ENCODE measurements at regions not wholly inside any gene's neighbourhood (a gene's known extent, or its start where the extent isn't known, plus 50 kb on each side); places are given as distances from the start of the nearest gene placed in this dataset.
A peak's percentile ranks its signal among the peaks of the same experiment; 100 is the strongest.
"Not testable (repeated sequence)": the region's sequence is repeated elsewhere in the genome, so short reads cannot be mapped to it uniquely, and the experiment has no call there.

DNA sequence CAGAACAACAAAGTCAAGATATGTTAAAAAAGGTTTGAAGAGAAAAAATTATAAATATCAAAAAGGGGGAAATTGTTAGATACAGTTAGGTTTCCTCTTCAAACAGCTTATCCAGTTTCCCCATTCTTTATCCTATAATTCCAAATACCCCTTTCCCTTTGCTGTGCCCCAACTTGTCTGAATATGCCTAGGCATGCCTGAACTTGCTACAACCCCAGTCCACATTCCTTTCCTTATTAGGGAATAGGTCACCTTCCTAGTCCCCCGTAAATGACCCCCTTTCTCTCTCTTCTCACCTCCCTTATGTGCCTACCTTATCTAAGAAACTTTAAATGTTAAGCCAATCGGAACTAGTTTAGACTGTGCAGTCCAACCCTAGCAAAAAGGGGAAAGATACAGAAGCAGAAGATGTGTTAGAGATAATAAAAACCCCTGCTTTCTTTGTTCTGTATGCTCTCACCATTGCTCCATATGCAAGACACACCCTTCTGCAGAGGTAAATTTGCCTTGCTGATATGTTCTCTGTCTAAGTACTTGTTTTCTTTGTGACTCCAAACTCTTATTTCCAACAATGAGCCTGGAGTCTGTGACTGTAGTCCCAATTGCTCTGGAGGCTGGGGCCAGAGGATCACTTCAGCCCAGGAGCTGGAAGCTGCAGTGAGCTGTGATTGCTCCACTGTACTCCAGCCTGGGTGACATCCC lies 810.1 kb downstream of the PLA2G4A start:
- DNase-seq (ENCODE audit: low read depth) = no peak

- DNase-seq (ENCODE audit: low read depth) = no peak
Observed at GRCh38 chr1:187641015-187641414, 812.3 kb downstream of the PLA2G4A start.

DNA sequence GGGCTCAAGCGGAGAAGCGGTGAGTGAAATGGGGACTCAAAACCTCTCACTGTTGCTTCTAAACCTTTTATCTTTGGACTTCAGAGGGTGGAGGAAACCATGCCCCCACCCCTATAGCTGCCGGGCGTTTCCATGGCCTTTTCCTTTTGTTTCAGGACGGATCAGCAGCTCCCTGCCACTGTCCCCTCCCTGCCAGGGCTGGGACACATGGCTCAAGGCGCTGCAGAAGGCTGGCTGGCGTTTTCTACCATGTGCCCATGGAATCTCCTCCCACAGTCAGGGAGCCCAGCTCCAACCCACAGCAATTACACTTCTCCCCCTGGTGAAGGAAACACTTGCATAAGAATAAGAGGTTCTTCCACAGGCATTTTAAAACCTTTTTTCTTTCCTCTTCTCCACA lies 812.7 kb downstream of the PLA2G4A start:
- DNase-seq (ENCODE audit: low read depth) = no peak

- no peak for DNase-seq (ENCODE audit: low read depth)
Observed at GRCh38 chr1:187641907-187642306, 813.2 kb downstream of the PLA2G4A start.

DNA sequence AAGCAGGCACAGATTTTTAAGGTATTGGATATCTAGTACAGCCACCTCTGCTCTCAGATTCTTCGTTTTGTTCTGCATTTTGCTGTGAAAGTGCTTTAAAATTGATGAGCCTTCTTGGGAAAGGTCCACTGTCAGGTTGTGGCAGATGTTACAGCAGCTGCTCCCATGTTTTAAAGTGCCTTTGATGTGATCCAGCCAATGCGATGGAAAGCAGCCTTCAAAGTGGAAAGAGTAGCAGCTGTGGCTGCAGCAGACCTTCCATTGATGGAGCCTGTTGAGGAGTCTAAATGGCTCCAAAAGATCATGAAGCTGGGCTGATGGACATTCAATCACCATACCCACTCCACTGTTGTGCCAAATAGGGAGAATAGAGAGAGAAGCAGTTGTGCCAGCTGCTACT lies 816.9 kb downstream of the PLA2G4A start:
- no peak for DNase-seq (ENCODE audit: low read depth)

DNA sequence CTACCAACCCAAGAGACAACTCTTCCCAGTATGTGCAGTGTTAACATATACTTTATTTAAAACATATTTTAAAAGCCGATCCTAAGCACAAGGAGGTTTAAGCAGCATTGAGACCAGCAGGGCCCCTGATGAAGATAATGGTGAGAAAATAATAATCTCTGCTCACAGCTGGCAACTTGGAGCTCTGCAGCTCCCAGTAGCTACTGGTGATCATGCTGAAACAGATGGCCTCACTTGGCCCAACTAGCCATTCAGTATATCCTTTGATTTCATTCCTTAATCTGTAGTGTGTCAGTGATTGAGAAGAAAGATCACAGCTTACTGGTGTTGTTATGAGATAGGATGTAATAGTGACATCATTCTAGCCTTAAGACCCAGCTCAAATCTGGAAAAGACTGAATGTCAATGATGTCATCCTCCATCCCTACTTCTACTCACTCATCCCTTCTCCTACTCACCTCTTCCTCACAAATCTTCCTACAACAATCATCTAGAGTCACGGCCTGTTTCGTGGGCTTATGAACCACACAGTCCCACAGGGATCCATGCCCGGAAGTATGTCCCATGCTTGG lies 817.9 kb downstream of the PLA2G4A start:
- DNase-seq (ENCODE audit: low read depth) = no peak

- DNase-seq (ENCODE audit: low read depth) = no peak
Observed at GRCh38 chr1:187648091-187648490, 819.3 kb downstream of the PLA2G4A start.

DNA sequence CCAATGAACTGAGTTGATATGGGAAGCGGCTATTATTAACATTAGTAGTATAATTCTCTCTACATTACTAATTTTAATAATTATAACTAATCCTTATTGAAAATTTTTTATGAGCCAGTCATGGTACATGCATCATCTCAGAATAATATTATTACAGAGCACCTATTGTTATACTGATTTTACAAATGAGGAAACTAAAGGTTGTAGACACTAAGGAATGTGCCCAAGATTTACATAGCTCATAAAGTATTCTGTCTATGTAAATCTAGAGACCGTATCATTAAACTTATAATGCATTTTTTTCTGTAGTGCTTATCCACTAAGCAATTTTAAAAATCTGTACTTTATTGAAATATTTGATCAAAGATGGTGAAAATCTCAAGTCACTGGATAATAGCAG lies 825.9 kb downstream of the PLA2G4A start:
- DNase-seq (ENCODE audit: low read depth) = no peak

DNA sequence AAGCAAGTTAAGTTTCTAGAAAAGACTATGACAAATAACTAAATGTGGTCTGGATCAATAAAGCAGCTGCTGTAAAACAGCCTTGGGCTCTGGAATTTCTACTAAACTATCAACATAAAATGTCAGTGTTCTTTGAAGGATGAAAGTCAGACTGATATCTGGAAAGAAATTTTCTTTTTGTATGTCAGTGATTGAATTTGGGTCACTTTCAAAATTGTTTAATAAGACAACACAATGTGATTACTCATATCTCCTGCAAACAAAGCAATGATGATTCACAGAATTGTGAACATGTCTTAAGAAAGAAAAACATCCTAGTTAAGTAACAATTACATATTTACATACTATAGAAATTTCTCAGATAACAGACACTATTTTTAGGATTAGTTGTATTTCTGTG lies 826.4 kb downstream of the PLA2G4A start:
- DNase-seq (ENCODE audit: low read depth) = no peak

DNA sequence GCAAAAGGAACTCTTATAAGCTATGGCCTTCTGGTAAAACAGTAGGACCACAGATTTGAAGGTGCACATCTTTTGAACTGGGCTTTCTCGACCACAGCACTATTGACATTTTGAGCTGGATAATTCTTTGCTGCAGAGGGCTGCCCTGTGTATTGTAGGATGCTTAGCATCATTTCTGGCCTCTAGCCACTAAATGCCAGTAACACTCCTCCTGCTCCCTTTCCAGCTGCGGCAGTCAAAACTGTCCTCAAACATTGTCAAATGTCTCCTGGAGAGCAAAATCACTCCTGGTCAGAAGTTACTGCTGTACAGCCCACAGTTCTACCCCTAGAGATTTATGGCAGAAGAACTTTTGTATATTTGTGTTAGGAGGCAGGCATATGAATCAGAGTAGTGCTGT lies 836.7 kb downstream of the PLA2G4A start:
- no peak for DNase-seq (ENCODE audit: low read depth)

GRCh38 chr1:187680823-187681222 lies 852.1 kb downstream of the PLA2G4A start:
- DNase-seq (ENCODE audit: low read depth) = no peak

DNA sequence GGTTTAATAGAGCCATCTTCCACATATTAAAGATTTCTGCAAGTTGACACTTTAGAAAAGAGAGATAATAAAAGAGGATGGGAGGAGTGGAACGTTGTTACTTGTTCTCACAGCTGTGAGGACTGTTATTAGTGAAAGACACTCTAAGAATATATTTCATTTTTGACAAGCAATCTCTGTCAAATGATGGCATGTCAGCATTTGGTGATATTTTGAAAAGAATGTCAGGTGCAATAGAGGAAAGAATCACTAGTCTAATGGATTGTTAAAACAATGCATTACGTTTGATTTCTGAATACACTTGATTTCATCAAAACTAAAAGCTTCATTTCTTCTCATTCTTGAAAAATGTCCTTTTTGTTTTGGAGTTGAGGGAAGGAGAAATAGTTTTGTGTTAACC lies 853.4 kb downstream of the PLA2G4A start:
- no peak for DNase-seq (ENCODE audit: low read depth)

DNA sequence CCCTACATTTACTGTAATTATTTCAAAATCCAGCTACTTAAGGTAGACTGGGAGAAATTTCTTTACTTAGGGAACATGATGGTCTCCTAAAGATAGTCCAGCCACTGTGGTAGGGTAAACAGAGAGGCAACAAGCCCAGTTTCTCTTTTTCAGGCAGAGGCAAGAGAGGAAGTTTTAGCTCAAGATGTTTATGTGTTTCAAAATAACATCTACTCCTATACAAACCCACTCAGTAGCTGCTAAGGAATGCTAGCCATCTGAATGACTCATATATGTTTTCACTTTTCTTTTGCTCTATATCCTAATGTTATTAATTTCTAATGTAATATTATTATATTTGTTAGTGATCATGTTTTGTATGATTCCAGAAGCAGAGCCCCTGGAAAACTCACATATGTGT lies 856.6 kb downstream of the PLA2G4A start:
- DNase-seq (ENCODE audit: low read depth) = no peak

- no peak for DNase-seq (ENCODE audit: low read depth)
Observed at GRCh38 chr1:187689129-187689528, 860.4 kb downstream of the PLA2G4A start.

DNA sequence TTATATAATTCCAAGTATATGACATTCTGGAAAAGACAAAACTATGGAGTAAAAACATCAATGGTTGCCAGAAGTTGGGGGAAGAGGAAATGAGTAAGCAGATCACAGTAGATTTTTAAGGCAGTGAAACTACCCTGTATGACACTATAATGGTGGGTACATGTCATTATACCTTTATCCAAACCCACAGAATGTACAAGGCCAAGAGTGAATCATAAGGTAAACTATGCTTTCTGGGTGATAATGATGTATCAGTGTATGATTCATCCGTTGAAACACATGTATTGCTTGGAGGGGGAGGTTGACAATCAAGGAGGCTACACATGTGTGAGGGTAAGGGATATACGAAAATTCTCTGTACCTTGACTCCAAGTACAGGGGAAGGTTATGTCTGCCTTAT lies 862.7 kb downstream of the PLA2G4A start:
- peak; percentile 0 for DNase-seq (ENCODE audit: low read depth)

DNA sequence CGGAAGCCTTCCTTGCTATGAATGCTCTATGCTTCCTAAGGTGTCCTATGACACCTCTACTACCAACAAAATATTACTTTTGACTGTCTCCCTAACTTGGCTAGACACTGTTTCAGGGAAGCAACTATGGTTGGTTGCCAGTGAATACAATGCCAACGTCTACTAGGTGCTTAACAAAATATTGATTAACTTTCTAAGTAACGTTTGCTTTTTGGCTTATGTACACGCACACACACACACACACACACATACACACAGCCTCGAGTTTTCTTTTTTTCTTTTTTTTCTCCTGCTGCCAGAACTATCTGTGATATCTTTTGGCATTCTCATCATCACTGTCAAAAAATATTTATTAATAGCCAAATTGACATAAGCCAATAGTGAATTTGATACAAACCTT lies 864.0 kb downstream of the PLA2G4A start:
- DNase-seq (ENCODE audit: low read depth) = no peak

- no peak for DNase-seq (ENCODE audit: low read depth)
Observed at GRCh38 chr1:187696073-187696472, 867.3 kb downstream of the PLA2G4A start.

DNA sequence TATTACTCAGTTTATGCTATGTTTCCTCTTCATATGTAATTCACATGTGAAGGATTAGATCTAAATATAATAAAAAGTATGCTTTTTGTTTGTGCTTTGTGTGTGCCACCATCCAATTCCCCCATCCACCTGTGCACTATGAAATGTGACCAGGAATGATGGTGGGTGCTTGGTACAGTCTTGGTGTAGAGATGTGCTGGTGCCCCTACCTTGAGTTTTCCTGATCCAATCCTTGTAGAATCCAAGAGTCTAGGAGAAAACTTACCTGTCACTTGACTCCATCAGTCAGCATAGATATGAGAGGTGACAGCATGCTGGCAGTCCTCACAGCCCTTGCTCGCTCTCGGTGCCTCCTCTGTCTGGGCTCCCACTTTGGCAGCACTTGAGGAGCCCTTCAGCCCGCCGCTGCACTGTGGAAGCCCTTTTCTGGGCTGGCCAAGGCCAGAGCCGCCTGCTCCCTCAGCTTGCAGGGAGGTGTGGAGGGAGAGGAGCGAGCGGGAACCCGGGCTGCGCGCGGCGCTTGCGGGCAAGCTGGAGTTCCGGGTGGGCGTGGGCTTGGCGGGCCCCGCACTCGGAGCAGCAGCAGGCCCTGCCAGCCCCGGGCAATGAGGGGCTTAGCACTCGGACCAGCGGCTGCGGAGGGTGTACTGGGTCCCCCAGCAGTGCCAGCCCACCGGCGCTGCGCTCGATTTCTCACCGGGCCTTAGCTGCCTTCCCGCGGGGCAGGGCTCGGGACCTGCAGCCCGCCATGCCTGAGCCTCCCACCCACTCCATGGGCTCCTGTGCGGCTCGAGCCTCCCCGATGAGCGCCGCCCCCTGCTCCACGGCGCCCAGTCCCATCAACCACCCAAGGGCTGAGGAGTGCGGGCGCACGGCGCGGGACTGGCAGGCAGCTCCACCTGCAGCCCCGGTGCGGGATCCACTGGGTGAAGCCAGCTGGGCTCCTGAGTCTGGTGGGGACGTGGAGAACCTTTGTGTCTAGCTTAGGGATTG lies 874.7 kb downstream of the PLA2G4A start:
- not testable (repeated sequence) for DNase-seq (ENCODE audit: low read depth)

DNA sequence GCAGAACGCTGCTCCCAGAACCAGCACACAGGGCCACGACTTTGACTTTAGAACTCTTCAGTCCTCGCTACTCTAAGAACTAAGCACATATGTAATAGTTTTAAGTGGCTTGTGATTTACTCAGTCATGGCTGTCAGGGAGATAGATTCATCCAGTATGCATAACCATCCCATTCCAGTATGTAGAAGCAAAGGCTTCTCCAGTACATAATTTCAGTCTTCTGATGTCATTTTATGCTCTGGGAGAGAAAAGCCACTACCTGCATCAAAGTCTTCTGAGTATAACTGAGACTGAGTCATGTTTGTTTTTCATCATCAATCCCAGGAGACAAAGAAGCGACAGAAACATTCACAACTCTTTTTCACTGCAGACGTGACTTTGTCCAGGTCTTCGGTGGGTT lies 885.7 kb downstream of the PLA2G4A start:
- no peak for DNase-seq (ENCODE audit: low read depth)

DNA sequence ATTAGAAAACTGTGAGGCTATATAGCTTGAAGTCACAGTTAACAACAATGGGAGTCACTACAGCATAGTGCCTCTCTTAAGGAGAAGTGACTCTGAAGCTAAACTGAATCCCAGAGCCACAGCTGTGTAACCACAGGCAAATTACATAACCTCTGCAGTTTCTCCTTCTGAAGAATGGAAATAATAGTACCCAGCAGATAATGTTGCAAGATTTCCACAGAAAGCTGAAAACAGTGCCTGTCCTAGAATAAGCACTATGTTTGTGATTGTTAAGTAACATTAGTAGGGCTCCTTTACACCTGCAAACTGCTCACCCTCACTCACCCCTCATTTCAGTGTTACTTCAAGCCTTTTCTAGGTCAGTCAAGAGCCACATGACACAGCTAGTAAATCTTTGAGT lies 886.7 kb downstream of the PLA2G4A start:
- DNase-seq (ENCODE audit: low read depth) = no peak

DNA sequence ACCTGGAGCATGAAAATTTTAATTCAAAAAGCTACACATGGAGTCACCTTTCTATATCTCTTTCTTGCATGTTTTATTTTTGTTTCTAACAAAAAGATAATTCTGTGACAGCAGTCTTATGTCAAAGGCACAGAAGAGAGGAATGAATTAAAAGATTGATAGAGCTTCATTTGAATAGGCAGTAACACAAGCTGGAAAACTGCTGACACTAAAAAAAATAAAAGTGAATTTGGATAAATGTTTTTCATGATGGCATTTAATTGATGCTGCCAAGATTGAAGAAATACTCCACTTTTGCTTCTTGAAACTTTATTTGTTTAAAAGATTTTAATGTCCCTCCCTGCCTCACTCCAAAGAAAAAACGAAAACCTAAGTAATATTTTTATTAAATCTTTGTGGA lies 887.4 kb downstream of the PLA2G4A start:
- no peak for DNase-seq (ENCODE audit: low read depth)

- DNase-seq (ENCODE audit: low read depth) = no peak
Observed at GRCh38 chr1:187718527-187718926, 889.8 kb downstream of the PLA2G4A start.

GRCh38 chr1:187721216-187721615 lies 892.5 kb downstream of the PLA2G4A start:
- DNase-seq (ENCODE audit: low read depth) = no peak
